Nephron (organoid): ENCODE measurements at regions not wholly inside any gene's neighbourhood (a gene's known extent, or its start where the extent isn't known, plus 50 kb on each side); places are given as distances from the start of the nearest gene placed in this dataset.
A peak's percentile ranks its signal among the peaks of the same experiment; 100 is the strongest.

Experiments used
- H3K27ac Mint-ChIP-seq, 3 experiments: 2 replicates each; pipeline ENCODE4 v1.8.0; 2020; ENCODE audit warnings: mixed read lengths in 3 of 3, mild to moderate bottlenecking in 2 of 3, moderate library complexity in 1 of 3
- H3K27me3 Mint-ChIP-seq: 2 replicates; pipeline ENCODE4 v1.8.0; 2021; ENCODE audit warnings: low read depth, mild to moderate bottlenecking, moderate library complexity, mixed read lengths
- H3K36me3 Mint-ChIP-seq: 2 replicates; pipeline ENCODE4 v1.8.0; 2020; ENCODE audit warnings: low read depth, mixed read lengths
- H3K4me1 Mint-ChIP-seq: 2 replicates; pipeline ENCODE4 v1.8.0; 2020; ENCODE audit warnings: mixed read lengths
- H3K4me3 Mint-ChIP-seq, 3 experiments: 2 replicates each; pipeline ENCODE4 v1.8.0; 2020; ENCODE audit warnings: mild to moderate bottlenecking in 3 of 3, mixed read lengths in 3 of 3, moderate library complexity in 2 of 3
- H3K9me3 Mint-ChIP-seq: 2 replicates; pipeline ENCODE4 v1.8.0; 2020; ENCODE audit warnings: mixed read lengths
- TF ChIP-seq, protein P1 (sequence below), 3 experiments: fragments of 200-600 bp; sonication (generic); IDR thresholded peaks; one replicate each; pipeline ENCODE4 v1.5.0; 2021; ENCODE audit warnings: antibody characterized with exemption in 3 of 3; ENCODE audit not compliant: unreplicated experiment in 3 of 3

GRCh38 chr12:68451261-68452077 lies 119.3 kb upstream of the MDM1 start:
- H3K9me3 Mint-ChIP-seq = peaks cover 5% of the 10 kb centered on the region
- no peaks in the 10 kb centered on the region for H3K27me3 Mint-ChIP-seq
- no peaks in the 10 kb centered on the region for H3K36me3 Mint-ChIP-seq
- peak overlapping the region; percentile 72 to 96 (median 94) for H3K27ac Mint-ChIP-seq
- peak overlapping the region in 2 of 3 experiments; percentile 35 to 38 for H3K4me3 Mint-ChIP-seq
- TF ChIP-seq, protein P1, sequence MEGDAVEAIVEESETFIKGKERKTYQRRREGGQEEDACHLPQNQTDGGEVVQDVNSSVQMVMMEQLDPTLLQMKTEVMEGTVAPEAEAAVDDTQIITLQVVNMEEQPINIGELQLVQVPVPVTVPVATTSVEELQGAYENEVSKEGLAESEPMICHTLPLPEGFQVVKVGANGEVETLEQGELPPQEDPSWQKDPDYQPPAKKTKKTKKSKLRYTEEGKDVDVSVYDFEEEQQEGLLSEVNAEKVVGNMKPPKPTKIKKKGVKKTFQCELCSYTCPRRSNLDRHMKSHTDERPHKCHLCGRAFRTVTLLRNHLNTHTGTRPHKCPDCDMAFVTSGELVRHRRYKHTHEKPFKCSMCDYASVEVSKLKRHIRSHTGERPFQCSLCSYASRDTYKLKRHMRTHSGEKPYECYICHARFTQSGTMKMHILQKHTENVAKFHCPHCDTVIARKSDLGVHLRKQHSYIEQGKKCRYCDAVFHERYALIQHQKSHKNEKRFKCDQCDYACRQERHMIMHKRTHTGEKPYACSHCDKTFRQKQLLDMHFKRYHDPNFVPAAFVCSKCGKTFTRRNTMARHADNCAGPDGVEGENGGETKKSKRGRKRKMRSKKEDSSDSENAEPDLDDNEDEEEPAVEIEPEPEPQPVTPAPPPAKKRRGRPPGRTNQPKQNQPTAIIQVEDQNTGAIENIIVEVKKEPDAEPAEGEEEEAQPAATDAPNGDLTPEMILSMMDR (IDR thresholded peaks at IDR 0.05; ENCODE audit: unreplicated experiment in 3 of 3) = no peak
- peaks cover 63% of the 10 kb centered on the region for H3K4me1 Mint-ChIP-seq

DNA sequence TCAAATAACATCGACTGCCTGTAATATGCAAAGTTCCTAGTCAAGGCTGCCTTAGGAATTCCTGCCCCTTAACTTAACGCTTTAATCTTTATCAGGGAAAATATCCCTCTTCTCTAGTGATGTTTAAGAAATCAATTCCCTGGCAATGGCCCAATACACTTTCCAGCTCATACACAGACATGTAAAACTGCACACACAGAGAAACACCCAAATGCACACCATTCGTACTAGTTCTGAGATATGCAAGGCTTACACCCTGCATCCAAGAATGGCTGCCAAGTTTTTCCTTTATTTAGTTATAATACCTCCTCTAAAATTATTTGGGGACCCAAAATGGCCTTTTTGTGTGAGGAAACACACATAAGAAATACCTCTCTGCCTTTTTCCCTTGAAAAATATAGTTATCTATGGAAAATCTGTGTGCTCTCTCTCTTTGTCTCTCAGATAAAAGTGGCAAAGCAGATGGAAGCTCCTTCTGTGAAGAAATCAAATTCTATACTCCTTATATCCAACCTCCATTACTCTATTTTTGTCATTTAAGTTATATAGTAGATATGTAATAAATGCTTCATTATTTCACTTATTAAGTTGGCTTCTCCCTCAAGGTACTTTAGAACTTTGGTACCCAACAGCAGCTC lies 120.0 kb upstream of the MDM1 start:
- Mint-ChIP-seq H3K4me3 (peak overlapping the region in 1 of 3 experiments; percentile 24), H3K4me1 (peaks cover 64% of the 10 kb centered on the region), H3K36me3 (no peaks in the 10 kb centered on the region), H3K27me3 (no peaks in the 10 kb centered on the region), H3K27ac (peak overlapping the region; percentile 72 to 96 (median 94)), H3K9me3 (peaks cover 5% of the 10 kb centered on the region)
- TF ChIP-seq, protein P1 (IDR thresholded peaks at IDR 0.05; ENCODE audit: unreplicated experiment in 3 of 3) = no peak

- Mint-ChIP-seq H3K9me3 (peaks cover 5% of the 10 kb centered on the region), H3K4me1 (peaks cover 55% of the 10 kb centered on the region), H3K36me3 (no peaks in the 10 kb centered on the region), H3K27me3 (no peaks in the 10 kb centered on the region), H3K4me3 (no peak overlapping the region), H3K27ac (peak overlapping the region in 2 of 3 experiments; percentile 80 to 86)
- TF ChIP-seq, protein P1 (IDR thresholded peaks at IDR 0.05; ENCODE audit: unreplicated experiment in 3 of 3) = no peak
These were observed 121.1 kb upstream of the MDM1 start for GRCh38 chr12:68453278-68453677.

GRCh38 chr12:68453876-68454275 lies 121.7 kb upstream of the MDM1 start:
- H3K27me3 Mint-ChIP-seq = no peaks in the 10 kb centered on the region
- H3K36me3 Mint-ChIP-seq = no peaks in the 10 kb centered on the region
- TF ChIP-seq, protein P1 (IDR thresholded peaks at IDR 0.05; ENCODE audit: unreplicated experiment in 3 of 3) = no peak
- peak overlapping the region; percentile 51 to 86 (median 80) for H3K27ac Mint-ChIP-seq
- no peak overlapping the region for H3K4me3 Mint-ChIP-seq
- H3K9me3 Mint-ChIP-seq = peaks cover 4% of the 10 kb centered on the region
- peaks cover 55% of the 10 kb centered on the region for H3K4me1 Mint-ChIP-seq

DNA sequence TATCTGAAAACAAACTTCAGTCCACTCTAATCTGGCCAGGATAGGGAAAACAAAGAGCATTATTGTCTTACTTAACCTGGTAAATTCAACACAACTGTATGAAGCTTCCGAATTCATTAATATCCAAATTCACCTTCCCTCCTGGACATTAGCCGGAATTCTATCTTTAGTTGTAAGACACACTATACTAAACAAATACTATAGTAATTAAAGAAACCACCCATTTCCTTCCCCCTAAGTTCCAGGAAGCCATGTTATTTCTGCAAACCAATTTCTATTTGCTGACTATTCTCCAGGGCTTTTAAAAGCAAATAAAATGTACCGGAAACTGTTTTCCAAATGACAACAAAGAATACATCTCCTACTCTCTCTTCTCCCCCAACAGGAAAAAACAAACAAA lies 122.7 kb upstream of the MDM1 start:
- TF ChIP-seq, protein P1 (IDR thresholded peaks at IDR 0.05; ENCODE audit: unreplicated experiment in 3 of 3) = no peak
- peaks cover 55% of the 10 kb centered on the region for H3K4me1 Mint-ChIP-seq
- no peaks in the 10 kb centered on the region for H3K36me3 Mint-ChIP-seq
- H3K27ac Mint-ChIP-seq = peak overlapping the region; percentile 63 to 86 (median 82)
- no peaks in the 10 kb centered on the region for H3K9me3 Mint-ChIP-seq
- no peak overlapping the region for H3K4me3 Mint-ChIP-seq
- no peaks in the 10 kb centered on the region for H3K27me3 Mint-ChIP-seq
